K562 (cell line): ENCODE measurements at regions not wholly inside any gene's neighbourhood (a gene's known extent, or its start where the extent isn't known, plus 50 kb on each side); places are given as distances from the start of the nearest gene placed in this dataset.

Experiments used
- ATAC-seq: fragments of 200-7000 bp; cut with Tn5 transposase; 3 replicates; pipeline ENCODE4 v1.9.1; 2020; ENCODE audit warnings: moderate library complexity
- BruUV-seq: library from RNA; stranded (reverse); fragments of 400-500 nt; replicated peaks from 2 replicates; lab custom pipeline; 2021; lab: Mats Ljungman, UMichigan
- CTCF ChIA-PET: fragments of 300-600 bp; formaldehyde crosslinking; extraction: SDS; loops from one replicate; lab custom pipeline; 2021; ENCODE audit warnings: low intra/inter-chr PET ratio; lab: Yijun Ruan, JAX
- POLR2A ChIA-PET: fragments of 300-600, 350-650 bp; sonication (Branson Sonifier 250); formaldehyde crosslinking; extraction: SDS; loops from one replicate; lab custom pipeline; 2021; ENCODE audit warnings: antibody characterized with exemption, inconsistent platforms; lab: Yijun Ruan, JAX
- DNase-seq, 4 experiments: peaks; one replicate each; pipeline versions ENCODE4 v3.0.0 to v3.0.0-alpha.2; 2011 to 2018; ENCODE audit warnings: low spot score in 3 of 4, mixed read lengths in 3 of 4; ENCODE audit errors: extremely low read depth in 1 of 4
- FAIRE-seq: peaks from 2 replicates; lab custom pipeline; 2011; peaks lifted over from hg19 to GRCh38; lab: Jason Lieb, UNC
- H2AFZ ChIP-seq: 2 replicates; pipeline ENCODE4 v1.6.0; 2011; ENCODE audit warnings: low read depth, low read length, control low read depth, inconsistent platforms
- H3K27ac ChIP-seq: fragments of 200-600 bp; 3 replicates; pipeline ENCODE4 v1.8.0; 2011; ENCODE audit warnings: low read depth, mild to moderate bottlenecking, control low read depth, inconsistent platforms, low read length, moderate library complexity, mixed read lengths; ENCODE audit errors: extremely low read depth
- H3K27me3 ChIP-seq, 2 experiments: fragments of 300-600 bp in 1 of 2; 2 replicates in 1 of 2; 3 replicates in 1 of 2; pipeline versions ENCODE4 v1.6.0 to v1.8.0; 2011; ENCODE audit warnings: inconsistent platforms in 2 of 2, low read length in 2 of 2, mild to moderate bottlenecking in 1 of 2, mixed read lengths in 1 of 2, moderate library complexity in 1 of 2; ENCODE audit not compliant: control insufficient read depth in 2 of 2, insufficient read depth in 2 of 2
- H3K36me3 ChIP-seq: fragments of 300-600 bp; 3 replicates; pipeline ENCODE4 v1.8.0; 2011; ENCODE audit warnings: mild to moderate bottlenecking, low read length, inconsistent platforms; ENCODE audit not compliant: control insufficient read depth, insufficient read depth
- H3K4me1 ChIP-seq, 2 experiments: fragments of 200-600 bp in 1 of 2; replicated peaks in 1 of 2; 2 replicates in 1 of 2; 3 replicates in 1 of 2; pipeline versions ENCODE4 v1.5.1 to v1.8.0; 2011; ENCODE audit warnings: inconsistent platforms in 2 of 2, low read length in 2 of 2, mild to moderate bottlenecking in 1 of 2, mixed read lengths in 1 of 2, moderate library complexity in 1 of 2; ENCODE audit not compliant: control insufficient read depth in 2 of 2, insufficient read depth in 2 of 2
- H3K4me2 ChIP-seq: 2 replicates; pipeline ENCODE4 v1.6.1; 2011; ENCODE audit warnings: low read length, control low read depth, inconsistent platforms, mixed read lengths; ENCODE audit not compliant: insufficient read depth
- H3K4me3 ChIP-seq: fragments of 200-600 bp; sonication (generic), shearing (Covaris generic); 2 replicates; pipeline ENCODE4 v1.5.1; 2016; ENCODE audit warnings: control low read depth, inconsistent platforms
- H3K79me2 ChIP-seq: fragments of 200-600 bp; 3 replicates; pipeline ENCODE4 v1.8.0; 2011; ENCODE audit warnings: low read length, inconsistent platforms; ENCODE audit not compliant: control insufficient read depth, insufficient read depth
- H3K9ac ChIP-seq, 2 experiments: 2 replicates each; pipeline versions ENCODE4 v1.6.0 to v1.6.1; 2011; ENCODE audit warnings: low read depth in 2 of 2, low read length in 2 of 2, control low read depth in 1 of 2, inconsistent platforms in 1 of 2, mild to moderate bottlenecking in 1 of 2, mixed read lengths in 1 of 2; ENCODE audit not compliant: insufficient read depth in 1 of 2
- H3K9me1 ChIP-seq: one replicate; pipeline ENCODE4 v1.6.0; 2011; ENCODE audit warnings: inconsistent platforms, mild to moderate bottlenecking, low read length, moderate library complexity; ENCODE audit not compliant: control insufficient read depth, insufficient read depth
- H3K9me3 ChIP-seq: replicated peaks from 2 replicates; pipeline ENCODE4 v1.5.1; 2011; ENCODE audit warnings: low read depth, low read length, inconsistent platforms; ENCODE audit not compliant: control insufficient read depth, insufficient read depth
- H4K20me1 ChIP-seq: replicated peaks from 2 replicates; pipeline ENCODE4 v1.6.1; 2011; ENCODE audit warnings: low read length, inconsistent platforms, mixed read lengths; ENCODE audit not compliant: control insufficient read depth, insufficient read depth
- AFF1 ChIP-seq, 2 experiments: fragments of 450-650 bp; IDR thresholded peaks; 2 replicates each; pipeline ENCODE4 v1.6.1; 2018; ENCODE audit warnings: mild to moderate bottlenecking in 2 of 2, low read depth in 1 of 2; ENCODE audit not compliant: partially characterized antibody in 2 of 2
- DPF2 ChIP-seq: fragments of 450-650 bp; IDR thresholded peaks from 2 replicates; pipeline ENCODE4 v1.6.1; 2016
- E2F5 ChIP-seq: sonication (generic); formaldehyde crosslinking; IDR thresholded peaks from 2 replicates; pipeline ENCODE4 v1.8.0; 2022; ENCODE audit warnings: mild to moderate bottlenecking, missing genetic modification reagents
- IRF2 ChIP-seq: sonication (generic); formaldehyde crosslinking; IDR thresholded peaks from 2 replicates; pipeline ENCODE4 v1.8.1; 2022; ENCODE audit warnings: mild to moderate bottlenecking, missing genetic modification reagents
- L3MBTL2 ChIP-seq: fragments of 450-650 bp; IDR thresholded peaks from 2 replicates; pipeline ENCODE4 v1.6.1; 2016; ENCODE audit warnings: mild to moderate bottlenecking, moderate library complexity
- MECOM ChIP-seq: fragments of 250-450 bp; sonication (Bioruptor Pico); IDR thresholded peaks from 2 replicates; pipeline ENCODE4 v1.8.0; 2022; ENCODE audit warnings: inconsistent platforms
- NONO ChIP-seq, 2 experiments: fragments of 200-400 bp in 1 of 2; fragments of 450-650 bp in 1 of 2; formaldehyde crosslinking in 1 of 2; IDR thresholded peaks; 2 replicates each; pipeline ENCODE4 v1.6.1; 2017; ENCODE audit warnings: low read depth in 2 of 2, mild to moderate bottlenecking in 2 of 2, moderate library complexity in 2 of 2, low read length in 1 of 2
- NR2C1 ChIP-seq, 2 experiments: fragments of 450-650 bp; IDR thresholded peaks; 2 replicates each; pipeline ENCODE4 v1.6.1; 2017; ENCODE audit warnings: mild to moderate bottlenecking in 2 of 2, antibody characterized with exemption in 1 of 2, inconsistent platforms in 1 of 2, missing compliant biosample characterization in 1 of 2, missing genetic modification characterization in 1 of 2
- POLR2A ChIP-seq: fragments of 450-650 bp; conservative IDR thresholded peaks from 2 replicates; pipeline ENCODE4 v1.6.1; 2016
- POLR3A ChIP-seq: IDR thresholded peaks from 2 replicates; pipeline ENCODE4 v1.6.1; 2011; ENCODE audit warnings: borderline replicate concordance, mild to moderate bottlenecking, moderate library complexity; ENCODE audit not compliant: insufficient read length, insufficient read depth; ENCODE audit errors: extremely low read depth
- RBM14 ChIP-seq: fragments of 200-400 bp; formaldehyde crosslinking; IDR thresholded peaks from 2 replicates; pipeline ENCODE4 v1.6.1; 2018; ENCODE audit warnings: low read depth, mild to moderate bottlenecking, low read length, moderate library complexity, borderline replicate concordance; ENCODE audit not compliant: insufficient read depth
- SP1 ChIP-seq: sonication (generic); formaldehyde crosslinking; IDR thresholded peaks from 2 replicates; pipeline ENCODE4 v1.8.1; 2022; ENCODE audit warnings: mild to moderate bottlenecking, missing genetic modification reagents
- ZBTB26 ChIP-seq: fragments of 450-650 bp; formaldehyde crosslinking; IDR thresholded peaks from 2 replicates; pipeline ENCODE4 v1.4.0; 2022; ENCODE audit warnings: missing genetic modification characterization
- ZNF184 ChIP-seq: sonication (generic); formaldehyde crosslinking; IDR thresholded peaks from 2 replicates; pipeline ENCODE4 v1.5.0; 2020; ENCODE audit warnings: missing genetic modification reagents
- ZNF644 ChIP-seq: fragments of 200-800 bp; sonication (Bioruptor generic); IDR thresholded peaks from 2 replicates; pipeline ENCODE4 v1.6.1; 2016; ENCODE audit warnings: low read depth, missing genetic modification characterization, missing compliant biosample characterization
- ZNF764 ChIP-seq: fragments of 250-450 bp; sonication (Bioruptor Pico); IDR thresholded peaks from 2 replicates; pipeline ENCODE4 v1.4.0; 2020; ENCODE audit warnings: low read depth, mild to moderate bottlenecking, moderate library complexity
- WGBS: fragments of 100-300 bp; shearing (Covaris generic); methylation state at CpG from one replicate; pipeline ENCODE4 v1.1.6; 2016; ENCODE audit warnings: low coverage, mixed read lengths; ENCODE audit not compliant: insufficient coverage; ENCODE audit errors: missing lambda C conversion rate; 5-methylcytosine and 5-hydroxymethylcytosine counted together
- in situ Hi-C: fragments of 300-500 bp; cut with MboI; formaldehyde crosslinking; loops from 4 replicates; pipeline ENCODE4 v1.15.0; 2018; ENCODE audit warnings: inconsistent platforms, mixed read lengths
- intact Hi-C: fragments of 100-400 bp; cut with micrococcal nuclease; formaldehyde crosslinking; loops from 2 replicates; pipeline ENCODE4 v1.14.2; 2022

GRCh38 chr4:71237641-71238040 lies 101.2 kb upstream of the SLC4A4 start:
- DNase-seq (no peak), FAIRE-seq (no peak)
- no peaks in the 10 kb centered on the region for H3K36me3 ChIP-seq
- no peaks in the 10 kb centered on the region for H3K4me1 ChIP-seq
- no peaks in the 10 kb centered on the region for H4K20me1 ChIP-seq
- no TSS peak for BruUV-seq
- H3K27ac ChIP-seq: no peak overlapping the region
- 3% methylated on average over 4 of the region's 4 CpGs for WGBS
- no peak overlapping the region for H3K4me3 ChIP-seq
- H3K79me2 ChIP-seq: no peaks in the 10 kb centered on the region
- POLR2A ChIA-PET: no interaction called here
- intact Hi-C loops: no loop called here
- no peaks in the 10 kb centered on the region for H3K9me3 ChIP-seq
- peaks cover 6 to 17% of the 10 kb centered on the region in 2 experiments; a peak in 3 of 5 replicates for H3K27me3 ChIP-seq
- CTCF ChIA-PET: no interaction called here
- TF ChIP-seq IRF2 (CRISPR knock-in tag) (no peak), ZNF184 (CRISPR knock-in tag) (no peak), NONO (IDR thresholded peaks at IDR 0.05; ENCODE audit: low read depth in 2 of 2, low read length in 1 of 2) (no peak), L3MBTL2 (no peak), ZNF764 (CRISPR knock-in tag) (no peak), ZBTB26 (CRISPR knock-in tag) (no peak), NR2C1 (IDR thresholded peaks at IDR 0.05) (no peak), NR2C1 (tag; IDR thresholded peaks at IDR 0.05) (no peak), AFF1 (IDR thresholded peaks at IDR 0.05; ENCODE audit: low read depth in 1 of 2, partially characterized antibody in 2 of 2) (no peak), SP1 (no peak), ZNF644 (tag) (no peak), DPF2 (no peak), E2F5 (no peak), RBM14 (no peak), POLR2A (no peak), MECOM (CRISPR knock-in tag) (no peak), POLR3A (no peak)
- TF ChIP-seq, all 486 proteins: peak for 0
- Histone ChIP-seq H3K4me2 (no peak overlapping the region), H3K9me1 (no peaks in the 10 kb centered on the region), H2AFZ (no peak overlapping the region), H3K9ac (no peak overlapping the region)
- in situ Hi-C loops: no loop called here
- ATAC-seq: no peak
